ENCODE measurements at regions not wholly inside any gene's neighbourhood (a gene's known extent, or its start where the extent isn't known, plus 50 kb on each side); places are given as distances from the start of the nearest gene placed in this dataset.

GRCh38 chr20:4608861-4609260, 77.4 kb upstream of the PRNP start:
- H3K4me1 Mint-ChIP-seq: peaks cover 3 to 12% of the 10 kb centered on the region in 2 experiments
- no peak overlapping the region for H3K27ac Mint-ChIP-seq
- no CpG with 5 or more reads among the region's 6 CpGs for WGBS (ENCODE audit: extremely low coverage, insufficient read length, low lambda C conversion rate)

More at GRCh38 chr20:4608861-4609260, 77.4 kb upstream of the PRNP start:
- Histone ChIP-seq H3K23ac (ENCODE audit: insufficient read length, low read depth, low read length) (no peak overlapping the region), H4K20me1 (ENCODE audit: control insufficient read depth, insufficient read depth, insufficient read length) (no peaks in the 10 kb centered on the region), H3K27ac (ENCODE audit: insufficient read length, low read depth, low read length) (no peak overlapping the region), H3K18ac (ENCODE audit: insufficient read length, low read depth, low read length) (no peak overlapping the region), H2BK20ac (ENCODE audit: low read depth, low read length, poor library complexity, severe bottlenecking) (no peak overlapping the region), H3K9ac (ENCODE audit: extremely low read depth, insufficient read length, low read length) (no peak overlapping the region), H3K27me3 (ENCODE audit: insufficient read depth, low read length) (no peaks in the 10 kb centered on the region), H2BK5ac (ENCODE audit: insufficient read length, low read length) (no peak overlapping the region), H3T11ph (ENCODE audit: low read length) (no peak overlapping the region), H2AFZ (ENCODE audit: low read length) (no peak overlapping the region), H3K4ac (ENCODE audit: low read depth, low read length) (no peak overlapping the region), H4K8ac (replicated peaks; ENCODE audit: insufficient read length, low read depth, low read length) (no peak overlapping the region), H3K4me2 (ENCODE audit: insufficient read depth, insufficient read length, low read length) (no peak overlapping the region), H3K4me1 (ENCODE audit: insufficient read depth, low read length) (no peaks in the 10 kb centered on the region), H2AK5ac (ENCODE audit: insufficient read length, low read length) (no peak overlapping the region), H3K14ac (ENCODE audit: insufficient read depth, low read length) (no peak overlapping the region), H4K91ac (ENCODE audit: insufficient read length, low read depth, low read length) (no peak overlapping the region), H3K23me2 (ENCODE audit: insufficient read length, low read depth, low read length, poor library complexity, severe bottlenecking) (no peaks in the 10 kb centered on the region), H3K56ac (ENCODE audit: insufficient read length, low read depth, low read length) (no peak overlapping the region), H2BK15ac (ENCODE audit: low read depth, low read length) (no peak overlapping the region), H3K79me2 (ENCODE audit: insufficient read depth, low read length) (no peaks in the 10 kb centered on the region), H2BK120ac (ENCODE audit: low read depth, low read length, poor library complexity, severe bottlenecking) (no peak overlapping the region), H2BK12ac (ENCODE audit: insufficient read length, low read depth, low read length) (no peak overlapping the region), H3K9me3 (ENCODE audit: control insufficient read depth, low read depth, low read length) (no peaks in the 10 kb centered on the region), H4K5ac (ENCODE audit: insufficient read length, low read depth, low read length) (no peak overlapping the region), H3K79me1 (ENCODE audit: insufficient read depth, low read depth, low read length, poor library complexity, severe bottlenecking) (no peaks in the 10 kb centered on the region)
- Mint-ChIP-seq H3K9me3 (no peaks in the 10 kb centered on the region; a peak in 1 of 5 replicates), H3K27me3 (ENCODE audit: low read depth) (peaks cover 2% of the 10 kb centered on the region), H3K4me3 (no peak overlapping the region), H3K36me3 (ENCODE audit: insufficient read depth in 1 of 3, low read depth in 3 of 3) (no peaks in the 10 kb centered on the region; a peak in 1 of 7 replicates)
- no peak for TF ChIP-seq CTCF (conservative IDR thresholded peaks at IDR 0.05)
- DNase-seq: no peak

Data from H9 (cell line).